ENCODE measurements at regions not wholly inside any gene's neighbourhood (a gene's known extent, or its start where the extent isn't known, plus 50 kb on each side); places are given as distances from the start of the nearest gene placed in this dataset.

DNA sequence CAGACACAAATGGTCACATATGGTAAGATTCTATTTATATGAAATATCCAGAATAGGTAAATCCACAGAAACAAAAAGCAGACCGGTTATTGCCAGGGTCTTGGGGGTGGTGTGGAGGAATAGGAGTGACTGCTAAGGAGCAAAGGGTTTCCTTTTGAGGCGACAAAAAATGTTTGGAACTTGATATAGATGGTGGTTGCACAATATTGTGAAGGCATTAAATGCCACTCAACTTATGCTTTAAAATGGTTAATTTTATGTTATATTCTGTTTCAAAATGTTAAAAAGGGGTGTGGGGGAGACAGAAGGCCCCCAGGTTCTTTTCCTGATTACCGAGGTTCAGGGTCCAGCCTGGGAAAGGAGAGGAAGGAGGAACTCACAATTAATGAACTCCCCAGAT lies 304.4 kb downstream of the RRAGC start:
- TF ChIP-seq, protein P1, sequence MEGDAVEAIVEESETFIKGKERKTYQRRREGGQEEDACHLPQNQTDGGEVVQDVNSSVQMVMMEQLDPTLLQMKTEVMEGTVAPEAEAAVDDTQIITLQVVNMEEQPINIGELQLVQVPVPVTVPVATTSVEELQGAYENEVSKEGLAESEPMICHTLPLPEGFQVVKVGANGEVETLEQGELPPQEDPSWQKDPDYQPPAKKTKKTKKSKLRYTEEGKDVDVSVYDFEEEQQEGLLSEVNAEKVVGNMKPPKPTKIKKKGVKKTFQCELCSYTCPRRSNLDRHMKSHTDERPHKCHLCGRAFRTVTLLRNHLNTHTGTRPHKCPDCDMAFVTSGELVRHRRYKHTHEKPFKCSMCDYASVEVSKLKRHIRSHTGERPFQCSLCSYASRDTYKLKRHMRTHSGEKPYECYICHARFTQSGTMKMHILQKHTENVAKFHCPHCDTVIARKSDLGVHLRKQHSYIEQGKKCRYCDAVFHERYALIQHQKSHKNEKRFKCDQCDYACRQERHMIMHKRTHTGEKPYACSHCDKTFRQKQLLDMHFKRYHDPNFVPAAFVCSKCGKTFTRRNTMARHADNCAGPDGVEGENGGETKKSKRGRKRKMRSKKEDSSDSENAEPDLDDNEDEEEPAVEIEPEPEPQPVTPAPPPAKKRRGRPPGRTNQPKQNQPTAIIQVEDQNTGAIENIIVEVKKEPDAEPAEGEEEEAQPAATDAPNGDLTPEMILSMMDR (IDR thresholded peaks at IDR 0.05): no peak
- no peak for TF ChIP-seq POLR2A (IDR thresholded peaks at IDR 0.05)
